ENCODE measurements at regions not wholly inside any gene's neighbourhood (a gene's known extent, or its start where the extent isn't known, plus 50 kb on each side); places are given as distances from the start of the nearest gene placed in this dataset.

DNA sequence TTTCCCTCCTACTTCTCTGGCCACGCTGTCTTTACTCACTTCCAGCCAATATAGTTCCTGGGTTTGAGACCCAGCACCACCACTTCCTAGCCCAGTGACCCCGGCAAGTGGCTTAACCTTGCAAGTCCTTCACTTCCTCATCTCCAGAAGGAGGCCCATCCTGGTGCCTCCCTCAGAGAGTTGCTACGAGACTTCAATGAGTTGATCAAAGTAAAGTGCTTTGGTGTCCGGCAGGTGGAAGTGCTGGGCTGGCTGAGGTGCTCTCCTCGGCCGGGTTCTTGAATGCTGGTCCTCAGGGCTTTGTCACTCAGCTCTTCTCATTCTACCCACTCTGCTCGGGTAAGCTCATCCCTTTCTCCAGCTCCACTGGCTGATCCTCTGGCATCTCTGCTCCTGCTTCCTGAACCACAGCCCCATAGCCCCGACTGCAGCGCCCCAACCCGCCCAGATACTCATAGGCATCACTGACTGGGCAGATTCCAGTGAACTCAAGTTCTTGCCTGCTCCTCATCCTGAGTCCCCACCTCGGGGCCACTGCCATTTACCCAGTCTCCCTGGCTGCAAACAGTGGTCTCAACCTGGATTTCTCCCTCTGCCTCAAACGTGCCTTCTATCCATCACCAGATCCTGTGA, 75.8 kb upstream of the WNT4 start:
- TF ChIP-seq, protein P1, sequence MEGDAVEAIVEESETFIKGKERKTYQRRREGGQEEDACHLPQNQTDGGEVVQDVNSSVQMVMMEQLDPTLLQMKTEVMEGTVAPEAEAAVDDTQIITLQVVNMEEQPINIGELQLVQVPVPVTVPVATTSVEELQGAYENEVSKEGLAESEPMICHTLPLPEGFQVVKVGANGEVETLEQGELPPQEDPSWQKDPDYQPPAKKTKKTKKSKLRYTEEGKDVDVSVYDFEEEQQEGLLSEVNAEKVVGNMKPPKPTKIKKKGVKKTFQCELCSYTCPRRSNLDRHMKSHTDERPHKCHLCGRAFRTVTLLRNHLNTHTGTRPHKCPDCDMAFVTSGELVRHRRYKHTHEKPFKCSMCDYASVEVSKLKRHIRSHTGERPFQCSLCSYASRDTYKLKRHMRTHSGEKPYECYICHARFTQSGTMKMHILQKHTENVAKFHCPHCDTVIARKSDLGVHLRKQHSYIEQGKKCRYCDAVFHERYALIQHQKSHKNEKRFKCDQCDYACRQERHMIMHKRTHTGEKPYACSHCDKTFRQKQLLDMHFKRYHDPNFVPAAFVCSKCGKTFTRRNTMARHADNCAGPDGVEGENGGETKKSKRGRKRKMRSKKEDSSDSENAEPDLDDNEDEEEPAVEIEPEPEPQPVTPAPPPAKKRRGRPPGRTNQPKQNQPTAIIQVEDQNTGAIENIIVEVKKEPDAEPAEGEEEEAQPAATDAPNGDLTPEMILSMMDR (IDR thresholded peaks at IDR 0.05; ENCODE audit: low read depth, low read length, missing control alignments) = no peak
- no peak for DNase-seq (ENCODE audit: low read depth)
- no peak overlapping the region for H3K4me3 ChIP-seq (ENCODE audit: low read depth, low read length)
- in situ Hi-C loops (cut with HindIII; ENCODE audit: low sequenced_read_pairs) = loop anchor here (5.0 kb wide), 1 partner anchor 106 kb away; no protein-coding TSS in a partner anchor

DNA sequence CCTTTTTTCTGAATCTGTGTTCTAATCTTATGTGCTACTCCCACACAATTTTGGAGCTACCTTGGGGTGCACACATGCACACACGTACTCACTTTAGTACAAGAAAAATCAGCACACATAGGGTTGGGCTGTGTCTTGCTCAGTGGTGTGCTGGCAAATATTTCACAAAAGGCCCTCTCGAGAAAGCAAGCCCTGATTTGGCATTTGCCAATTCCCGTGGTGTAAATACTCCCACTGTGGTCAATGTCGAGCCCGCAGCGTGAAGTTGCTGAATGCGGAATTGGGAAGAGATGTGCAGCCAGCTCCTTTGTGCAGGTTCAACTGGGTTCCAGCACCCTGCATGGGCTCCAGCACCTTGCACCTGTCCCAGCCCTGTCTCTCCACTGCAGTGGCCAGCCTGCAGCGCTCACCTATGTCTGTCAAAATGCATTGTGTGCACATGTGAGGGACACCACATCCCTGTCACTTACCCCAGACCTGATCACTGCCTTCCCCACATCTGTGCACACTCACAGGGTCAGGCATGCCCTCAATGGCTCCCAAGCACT, 78.4 kb upstream of the WNT4 start:
- H3K4me3 ChIP-seq (ENCODE audit: low read depth, low read length) = no peak overlapping the region
- TF ChIP-seq, protein P1 (IDR thresholded peaks at IDR 0.05; ENCODE audit: low read depth, low read length, missing control alignments) = no peak
- DNase-seq (ENCODE audit: low read depth) = no peak
- in situ Hi-C loops (cut with HindIII; ENCODE audit: low sequenced_read_pairs) = no loop called here

DNA sequence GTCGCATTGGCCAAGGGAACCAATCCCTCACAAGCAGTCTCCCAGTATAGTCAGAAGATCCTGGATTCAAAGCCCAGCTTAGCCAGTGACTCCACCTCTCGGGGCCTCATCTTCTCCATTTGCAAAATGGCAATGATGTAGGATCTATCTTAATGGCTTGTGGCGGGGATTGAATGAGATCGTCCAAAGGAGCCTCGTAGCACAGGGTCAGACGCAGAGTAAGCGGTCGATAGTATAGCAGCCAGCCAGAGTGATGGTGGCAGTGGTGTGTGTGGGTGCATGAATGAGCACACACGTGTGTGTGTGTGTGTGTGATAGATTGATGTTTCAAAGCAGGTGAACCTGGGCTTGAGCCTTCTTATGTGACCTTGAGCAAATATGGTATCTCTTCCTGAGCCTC, 79.8 kb upstream of the WNT4 start:
- no peak overlapping the region for H3K4me3 ChIP-seq (ENCODE audit: low read depth, low read length)
- TF ChIP-seq, protein P1 (IDR thresholded peaks at IDR 0.05; ENCODE audit: low read depth, low read length, missing control alignments) = no peak
- DNase-seq (ENCODE audit: low read depth) = no peak
- in situ Hi-C loops (cut with HindIII; ENCODE audit: low sequenced_read_pairs) = no loop called here

GRCh38 chr1:22223176-22223575, 80.3 kb upstream of the WNT4 start:
- DNase-seq (ENCODE audit: low read depth) = no peak
- TF ChIP-seq, protein P1 (IDR thresholded peaks at IDR 0.05; ENCODE audit: low read depth, low read length, missing control alignments) = no peak
- no peak overlapping the region for H3K4me3 ChIP-seq (ENCODE audit: low read depth, low read length)
- in situ Hi-C loops (cut with HindIII; ENCODE audit: low sequenced_read_pairs) = no loop called here

GRCh38 chr1:22224091-22224490, 81.2 kb upstream of the WNT4 start:
- TF ChIP-seq, protein P1 (IDR thresholded peaks at IDR 0.05; ENCODE audit: low read depth, low read length, missing control alignments) = no peak
- no peak for DNase-seq (ENCODE audit: low read depth)
- H3K4me3 ChIP-seq (ENCODE audit: low read depth, low read length) = no peak overlapping the region
- in situ Hi-C loops (cut with HindIII; ENCODE audit: low sequenced_read_pairs) = no loop called here

- TF ChIP-seq, protein P1 (IDR thresholded peaks at IDR 0.05; ENCODE audit: low read depth, low read length, missing control alignments) = no peak
- no peak for DNase-seq (ENCODE audit: low read depth)
- in situ Hi-C loops (cut with HindIII; ENCODE audit: low sequenced_read_pairs) = no loop called here
- H3K4me3 ChIP-seq (ENCODE audit: low read depth, low read length) = no peak overlapping the region
These were observed 81.7 kb upstream of the WNT4 start for GRCh38 chr1:22224631-22225030.
